Thyroid gland (tissue), 4 donors: ENCODE measurements at regions not wholly inside any gene's neighbourhood (a gene's known extent, or its start where the extent isn't known, plus 50 kb on each side); places are given as distances from the start of the nearest gene placed in this dataset.

Experiments
- DNase-seq, 2 donors: peaks; one replicate each; pipeline ENCODE4 v3.0.0-alpha.2; 2019
- H3K27ac ChIP-seq, 3 donors: fragments of 200-600 bp; sonication (generic); 1 replicate in 2 of 3; 2 replicates in 1 of 3; pipeline ENCODE4 v1.5.1; 2016 to 2019; ENCODE audit warnings: mild to moderate bottlenecking in 1 of 3, moderate library complexity in 1 of 3
- H3K27me3 ChIP-seq: fragments of 200-600 bp; sonication (generic); one replicate; pipeline ENCODE4 v1.5.1; 2019
- H3K36me3 ChIP-seq, 2 donors: fragments of 200-600 bp; sonication (generic); one replicate each; pipeline ENCODE4 v1.5.1; 2016 to 2019
- H3K4me1 ChIP-seq, 2 donors: fragments of 200-600 bp; sonication (generic); one replicate each; pipeline ENCODE4 v1.5.1; 2017 to 2019
- H3K4me3 ChIP-seq, 3 donors: fragments of 200-600 bp; sonication (generic); replicated peaks in 1 of 3; 1 replicate in 2 of 3; 2 replicates in 1 of 3; pipeline ENCODE4 v1.5.1; 2016; ENCODE audit warnings: mild to moderate bottlenecking in 1 of 3
- H3K9me3 ChIP-seq: fragments of 200-600 bp; sonication (generic); one replicate; pipeline ENCODE4 v1.5.1; 2017
- CTCF ChIP-seq, 6 experiments: fragments of 200-600 bp in 3 of 6; fragments of 450-650 bp in 3 of 6; sonication (generic) in 3 of 6; IDR thresholded peaks; one replicate each; pipeline ENCODE4 v1.5.1; 2016 to 2019; ENCODE audit warnings: antibody characterized with exemption in 6 of 6, mild to moderate bottlenecking in 2 of 6, inconsistent platforms in 1 of 6, moderate library complexity in 1 of 6
- POLR2A ChIP-seq, 2 donors: fragments of 450-650 bp; IDR thresholded peaks; one replicate each; pipeline ENCODE4 v1.6.1; 2017; ENCODE audit warnings: antibody characterized with exemption in 2 of 2, mild to moderate bottlenecking in 2 of 2, moderate library complexity in 1 of 2
- WGBS, 2 donors: methylation state at CpG; one replicate each; pipeline ENCODE4 v1.1.5; 2017; 5-methylcytosine and 5-hydroxymethylcytosine counted together
- intact Hi-C: fragments of 100-400 bp; cut with DNase I; formaldehyde crosslinking; loops from one replicate; pipeline ENCODE4 v1.15.1; 2023

GRCh38 chr1:71156590-71156989 is 75.8 kb upstream of the ZRANB2 start:
- TF ChIP-seq POLR2A (IDR thresholded peaks at IDR 0.05): no peak
- TF ChIP-seq CTCF (IDR thresholded peaks at IDR 0.05): no peak
- Histone ChIP-seq H3K36me3 (no peaks in the 10 kb centered on the region), H3K4me3 (no peak overlapping the region), H3K27ac (no peak overlapping the region), H3K4me1 (no peaks in the 10 kb centered on the region), H3K9me3 (no peaks in the 10 kb centered on the region), H3K27me3 (no peaks in the 10 kb centered on the region)
- intact Hi-C loops: no loop called here
- WGBS, 2 donors: 83 to 87% methylated on average over 2 of the region's 2 CpGs
- DNase-seq: no peak

- Histone ChIP-seq H3K4me3 (no peak overlapping the region), H3K9me3 (no peaks in the 10 kb centered on the region), H3K4me1 (no peaks in the 10 kb centered on the region), H3K36me3 (no peaks in the 10 kb centered on the region), H3K27ac (no peak overlapping the region), H3K27me3 (no peaks in the 10 kb centered on the region)
- intact Hi-C loops: no loop called here
- no peak for DNase-seq
- no peak for TF ChIP-seq CTCF (IDR thresholded peaks at IDR 0.05)
- no peak for TF ChIP-seq POLR2A (IDR thresholded peaks at IDR 0.05)
- 94 to 96% methylated on average over 3 of the region's 3 CpGs for WGBS, 2 donors
These were observed 73.6 kb upstream of the ZRANB2 start for GRCh38 chr1:71154429-71154828.

DNA sequence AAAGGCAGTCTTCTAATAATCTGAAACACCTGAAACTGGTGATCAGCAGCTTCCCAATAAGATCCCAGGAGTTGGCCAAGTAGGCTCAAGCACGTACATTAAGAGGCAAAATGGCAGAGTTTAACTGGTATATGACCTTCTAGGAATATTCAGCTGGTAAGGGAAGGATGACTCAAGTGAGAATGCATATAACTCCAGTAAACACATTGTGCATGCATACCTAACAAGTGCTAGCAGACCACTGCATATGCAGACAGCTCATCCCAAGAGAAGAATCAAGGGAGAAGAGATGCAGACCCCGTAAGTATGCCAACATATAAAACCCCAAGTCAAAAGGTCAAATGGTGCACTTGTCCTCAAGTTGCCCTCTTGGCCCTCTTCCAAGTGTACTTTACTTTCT is 73.0 kb upstream of the ZRANB2 start:
- no peak overlapping the region for H3K27ac ChIP-seq
- no peaks in the 10 kb centered on the region for H3K36me3 ChIP-seq
- no peaks in the 10 kb centered on the region for H3K9me3 ChIP-seq
- WGBS, 2 donors: 80 to 81% methylated on average over 2 of the region's 2 CpGs
- no peaks in the 10 kb centered on the region for H3K27me3 ChIP-seq
- H3K4me3 ChIP-seq: no peak overlapping the region
- no peaks in the 10 kb centered on the region for H3K4me1 ChIP-seq
- no peak for DNase-seq
- intact Hi-C loops: no loop called here
- TF ChIP-seq CTCF (IDR thresholded peaks at IDR 0.05) (no peak), POLR2A (IDR thresholded peaks at IDR 0.05) (no peak)

DNA sequence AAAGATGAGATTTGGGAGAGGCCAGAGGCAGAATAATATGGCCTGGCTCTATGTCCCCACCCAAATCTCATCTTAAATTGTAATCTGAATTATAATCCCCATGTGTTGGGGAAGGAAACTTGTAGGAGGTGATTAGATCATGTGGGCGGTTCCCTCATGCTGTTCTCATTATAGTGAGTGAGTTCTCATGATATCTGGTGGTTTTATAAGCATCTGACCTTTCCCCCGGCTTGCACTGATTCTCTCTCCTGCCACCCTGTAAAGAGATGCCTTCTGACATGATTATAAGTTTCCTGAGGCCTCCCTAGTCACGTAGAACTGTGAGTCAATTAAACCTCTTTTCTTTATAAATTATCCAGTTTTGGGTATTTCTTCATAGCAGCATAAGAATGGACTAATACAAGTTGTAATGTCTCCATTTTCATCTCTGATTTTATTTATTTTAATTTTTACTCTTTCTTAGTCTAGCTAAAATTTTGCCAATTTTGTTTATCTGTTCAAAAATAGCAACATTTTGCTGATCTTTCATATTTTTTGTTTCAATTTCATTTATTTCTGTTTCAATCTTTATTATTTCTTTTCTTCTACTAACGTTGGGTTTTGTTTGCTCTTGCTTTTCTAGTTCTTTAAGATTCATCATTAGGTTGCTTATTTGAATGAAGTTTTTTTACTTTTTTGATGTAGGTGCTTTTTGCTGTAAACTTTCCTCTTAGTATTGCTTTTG is 67.0 kb upstream of the ZRANB2 start:
- Histone ChIP-seq H3K27ac (no peak overlapping the region), H3K9me3 (no peaks in the 10 kb centered on the region), H3K27me3 (no peaks in the 10 kb centered on the region), H3K36me3 (no peaks in the 10 kb centered on the region), H3K4me3 (no peak overlapping the region), H3K4me1 (no peaks in the 10 kb centered on the region)
- intact Hi-C loops: no loop called here
- TF ChIP-seq CTCF (IDR thresholded peaks at IDR 0.05) (no peak), POLR2A (IDR thresholded peaks at IDR 0.05) (no peak)
- 82 to 84% methylated on average over 4 of the region's 4 CpGs for WGBS, 2 donors
- no peak for DNase-seq

DNA sequence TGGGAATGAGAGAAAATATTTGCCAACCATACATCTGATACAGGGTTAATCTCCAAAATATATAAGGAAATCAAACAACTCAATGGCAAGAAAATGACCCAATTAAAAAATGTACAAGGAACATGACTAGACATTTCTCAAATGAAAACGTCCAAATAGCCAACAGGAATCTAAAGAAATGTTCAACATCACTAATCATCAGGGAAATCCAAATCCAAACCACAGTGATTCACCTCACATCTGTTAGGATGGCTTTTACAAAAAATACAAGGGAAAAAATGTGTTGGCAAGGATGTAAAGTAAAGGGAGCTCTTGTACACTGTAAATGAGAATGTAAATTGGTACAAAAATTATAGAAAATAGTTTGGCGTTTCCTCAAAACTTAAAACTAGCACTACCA is 54.7 kb upstream of the ZRANB2 start:
- WGBS, 2 donors: 84 to 87% methylated on average over 2 of the region's 2 CpGs
- Histone ChIP-seq H3K9me3 (no peaks in the 10 kb centered on the region), H3K4me3 (no peak overlapping the region), H3K4me1 (no peaks in the 10 kb centered on the region), H3K36me3 (no peaks in the 10 kb centered on the region), H3K27ac (no peak overlapping the region), H3K27me3 (no peaks in the 10 kb centered on the region)
- intact Hi-C loops: no loop called here
- no peak for DNase-seq
- TF ChIP-seq CTCF (IDR thresholded peaks at IDR 0.05) (no peak), POLR2A (IDR thresholded peaks at IDR 0.05) (no peak)
